Osteocyte (in vitro differentiated cells): ENCODE measurements at regions not wholly inside any gene's neighbourhood (a gene's known extent, or its start where the extent isn't known, plus 50 kb on each side); places are given as distances from the start of the nearest gene placed in this dataset.

ENCODE experiments used
- DNase-seq: peaks from one replicate; pipeline ENCODE4 v3.0.0; 2021; ENCODE audit warnings: mixed read lengths; ENCODE audit not compliant: unreplicated experiment; ENCODE audit errors: extremely low spot score
- H3K27ac Mint-ChIP-seq: one replicate; pipeline ENCODE4 v1.8.0; 2021; ENCODE audit warnings: mild to moderate bottlenecking, mixed read lengths; ENCODE audit not compliant: unreplicated experiment
- H3K27me3 Mint-ChIP-seq: one replicate; pipeline ENCODE4 v1.8.0; 2021; ENCODE audit warnings: mixed read lengths; ENCODE audit not compliant: unreplicated experiment
- H3K36me3 Mint-ChIP-seq: one replicate; pipeline ENCODE4 v1.8.0; 2021; ENCODE audit warnings: mixed read lengths; ENCODE audit not compliant: unreplicated experiment
- H3K4me1 Mint-ChIP-seq: one replicate; pipeline ENCODE4 v1.8.0; 2021; ENCODE audit warnings: mixed read lengths; ENCODE audit not compliant: unreplicated experiment
- H3K4me3 Mint-ChIP-seq: one replicate; pipeline ENCODE4 v1.8.0; 2021; ENCODE audit warnings: mild to moderate bottlenecking, moderate library complexity, mixed read lengths; ENCODE audit not compliant: unreplicated experiment
- H3K9me3 Mint-ChIP-seq: one replicate; pipeline ENCODE4 v1.8.0; 2021; ENCODE audit warnings: mixed read lengths; ENCODE audit not compliant: unreplicated experiment
- TF ChIP-seq, protein P1 (sequence below): fragments of 200-600 bp; sonication (generic); IDR thresholded peaks from 2 replicates; pipeline ENCODE4 v1.5.0; 2021; ENCODE audit warnings: antibody characterized with exemption, mild to moderate bottlenecking, moderate library complexity

DNA sequence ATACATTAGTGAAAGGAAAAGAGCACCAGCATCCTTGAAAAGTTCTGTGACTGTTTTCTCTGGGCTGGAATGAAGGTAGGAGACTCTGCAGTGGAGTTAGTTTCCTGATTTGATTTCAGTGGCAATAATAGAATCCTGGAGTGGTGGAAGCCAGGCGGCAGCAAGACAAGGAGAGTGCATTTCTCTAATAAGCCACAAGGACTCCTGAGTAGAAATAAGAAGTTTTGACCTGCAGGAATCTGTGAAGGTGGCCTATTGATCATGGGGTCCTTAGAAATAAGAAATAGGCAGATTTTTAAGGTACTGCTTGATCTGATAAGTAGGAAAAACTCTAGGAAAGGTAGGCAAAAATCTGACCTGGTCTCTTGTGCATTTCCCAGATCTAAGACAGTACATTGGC, 68.4 kb upstream of the ELOVL5 start:
- no peak for DNase-seq
- peaks cover 20% of the 10 kb centered on the region for H3K27me3 Mint-ChIP-seq
- H3K27ac Mint-ChIP-seq = no peak overlapping the region
- H3K36me3 Mint-ChIP-seq = no peaks in the 10 kb centered on the region
- H3K4me1 Mint-ChIP-seq = no peaks in the 10 kb centered on the region
- no peaks in the 10 kb centered on the region for H3K9me3 Mint-ChIP-seq
- TF ChIP-seq, protein P1, sequence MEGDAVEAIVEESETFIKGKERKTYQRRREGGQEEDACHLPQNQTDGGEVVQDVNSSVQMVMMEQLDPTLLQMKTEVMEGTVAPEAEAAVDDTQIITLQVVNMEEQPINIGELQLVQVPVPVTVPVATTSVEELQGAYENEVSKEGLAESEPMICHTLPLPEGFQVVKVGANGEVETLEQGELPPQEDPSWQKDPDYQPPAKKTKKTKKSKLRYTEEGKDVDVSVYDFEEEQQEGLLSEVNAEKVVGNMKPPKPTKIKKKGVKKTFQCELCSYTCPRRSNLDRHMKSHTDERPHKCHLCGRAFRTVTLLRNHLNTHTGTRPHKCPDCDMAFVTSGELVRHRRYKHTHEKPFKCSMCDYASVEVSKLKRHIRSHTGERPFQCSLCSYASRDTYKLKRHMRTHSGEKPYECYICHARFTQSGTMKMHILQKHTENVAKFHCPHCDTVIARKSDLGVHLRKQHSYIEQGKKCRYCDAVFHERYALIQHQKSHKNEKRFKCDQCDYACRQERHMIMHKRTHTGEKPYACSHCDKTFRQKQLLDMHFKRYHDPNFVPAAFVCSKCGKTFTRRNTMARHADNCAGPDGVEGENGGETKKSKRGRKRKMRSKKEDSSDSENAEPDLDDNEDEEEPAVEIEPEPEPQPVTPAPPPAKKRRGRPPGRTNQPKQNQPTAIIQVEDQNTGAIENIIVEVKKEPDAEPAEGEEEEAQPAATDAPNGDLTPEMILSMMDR = no peak
- H3K4me3 Mint-ChIP-seq = no peak overlapping the region

DNA sequence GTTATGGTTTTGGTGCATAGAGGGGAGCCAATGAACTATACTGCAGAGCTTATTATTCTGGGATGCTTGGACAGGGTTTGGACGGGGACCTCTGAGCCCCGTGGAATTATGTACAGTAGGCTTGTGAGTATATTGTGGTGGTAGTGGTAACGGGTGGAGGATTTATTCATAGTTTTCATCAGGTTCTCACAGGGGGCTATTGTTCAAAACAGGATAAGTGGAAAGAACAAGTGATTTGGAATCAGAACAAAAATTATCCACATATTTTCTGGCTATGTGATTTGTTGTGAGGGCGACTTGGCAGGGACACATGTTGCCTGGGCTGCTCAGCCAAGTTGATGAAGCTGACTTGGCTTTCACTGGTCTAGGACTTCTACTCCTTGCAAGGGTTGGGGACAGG, 64.6 kb upstream of the ELOVL5 start:
- Mint-ChIP-seq H3K9me3 (no peaks in the 10 kb centered on the region), H3K4me1 (no peaks in the 10 kb centered on the region)
- TF ChIP-seq, protein P1 = no peak

DNA sequence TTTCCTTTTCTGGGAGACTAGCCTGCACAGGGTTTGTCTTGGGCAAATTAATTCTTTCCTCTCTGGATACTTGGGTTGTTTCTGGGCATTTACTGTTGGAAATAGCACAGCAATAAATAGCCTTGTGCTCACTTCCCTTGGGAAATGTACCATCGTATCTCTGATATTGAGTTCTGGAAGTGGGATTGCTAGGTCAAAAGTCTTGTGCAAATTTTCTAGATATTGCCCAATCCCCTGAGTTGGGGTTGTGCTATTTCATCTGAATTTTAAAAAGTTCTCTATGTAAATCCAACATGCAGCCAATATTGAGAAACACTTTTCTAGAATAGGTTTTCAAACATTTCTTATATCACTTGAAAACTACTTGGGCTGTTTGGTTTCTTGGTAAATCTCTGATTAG, 64.0 kb upstream of the ELOVL5 start:
- no peaks in the 10 kb centered on the region for H3K4me1 Mint-ChIP-seq
- peaks cover 20% of the 10 kb centered on the region for H3K27me3 Mint-ChIP-seq
- no peak overlapping the region for H3K27ac Mint-ChIP-seq
- H3K4me3 Mint-ChIP-seq = no peak overlapping the region
- no peak for DNase-seq
- no peaks in the 10 kb centered on the region for H3K36me3 Mint-ChIP-seq
- TF ChIP-seq, protein P1 = no peak
- no peaks in the 10 kb centered on the region for H3K9me3 Mint-ChIP-seq

More for the DNA sequence above, 64.6 kb upstream of the ELOVL5 start:
- Mint-ChIP-seq H3K27ac (no peak overlapping the region), H3K4me3 (no peak overlapping the region), H3K27me3 (peaks cover 20% of the 10 kb centered on the region), H3K36me3 (no peaks in the 10 kb centered on the region)
- DNase-seq = no peak

DNA sequence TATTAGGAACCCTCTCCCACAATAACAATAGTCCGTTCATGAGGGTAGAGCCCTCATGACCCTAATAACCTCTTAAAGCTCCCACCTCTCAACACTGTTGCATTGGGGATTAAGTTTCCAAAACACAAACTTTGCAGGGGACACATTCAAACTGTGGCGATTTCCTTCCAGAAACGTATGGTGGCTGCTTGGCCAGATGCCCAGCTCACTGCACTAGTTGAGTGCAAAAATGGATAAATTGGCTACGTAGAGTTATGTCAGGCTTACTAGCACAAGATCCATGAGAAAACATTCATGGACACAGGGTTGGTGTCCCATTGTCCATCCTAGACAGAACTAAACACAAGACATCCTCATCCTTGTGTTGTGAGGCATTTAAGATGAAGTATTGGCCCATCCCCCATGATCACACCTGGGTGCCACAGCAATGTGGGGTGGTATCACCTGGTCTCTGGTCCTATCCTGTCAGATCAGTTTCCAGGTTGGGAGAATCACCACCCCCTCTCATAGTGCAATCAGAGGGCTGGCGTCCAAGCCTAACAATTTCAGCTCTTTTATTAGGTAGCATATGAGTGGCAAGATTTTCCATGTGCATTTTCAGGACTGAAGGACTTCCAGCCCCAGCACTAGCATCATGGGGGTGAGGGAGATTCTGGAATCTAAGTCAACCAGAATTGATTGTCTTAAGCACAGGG, 63.4 kb upstream of the ELOVL5 start:
- Mint-ChIP-seq H3K4me3 (no peak overlapping the region), H3K4me1 (no peaks in the 10 kb centered on the region), H3K36me3 (no peaks in the 10 kb centered on the region), H3K27me3 (peaks cover 20% of the 10 kb centered on the region), H3K27ac (no peak overlapping the region), H3K9me3 (no peaks in the 10 kb centered on the region)
- TF ChIP-seq, protein P1 = no peak
- DNase-seq = no peak

DNA sequence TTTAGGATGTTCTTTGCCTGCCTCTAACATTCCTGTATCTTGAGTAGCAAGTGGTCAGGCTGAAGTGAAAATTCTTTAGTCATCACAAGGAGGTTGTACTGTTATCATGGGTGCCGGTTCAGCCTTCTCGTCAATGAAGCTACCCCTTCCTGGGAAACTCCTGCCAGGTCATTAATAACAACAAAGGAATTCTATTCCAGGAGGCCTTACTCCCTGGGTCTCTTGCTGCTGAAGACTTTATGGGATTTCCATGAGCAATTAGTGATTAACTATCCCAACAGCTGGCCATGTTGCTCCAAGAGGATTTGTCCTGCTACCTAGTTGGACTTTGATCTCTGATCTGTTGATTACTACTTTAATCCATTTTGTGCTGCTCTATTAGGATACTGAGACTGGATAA, 62.7 kb upstream of the ELOVL5 start:
- Mint-ChIP-seq H3K27ac (no peak overlapping the region), H3K36me3 (no peaks in the 10 kb centered on the region), H3K4me3 (no peak overlapping the region), H3K27me3 (peaks cover 20% of the 10 kb centered on the region), H3K4me1 (no peaks in the 10 kb centered on the region), H3K9me3 (no peaks in the 10 kb centered on the region)
- TF ChIP-seq, protein P1 = no peak
- no peak for DNase-seq
